ENCODE measurements at regions not wholly inside any gene's neighbourhood (a gene's known extent, or its start where the extent isn't known, plus 50 kb on each side); places are given as distances from the start of the nearest gene placed in this dataset.

DNA sequence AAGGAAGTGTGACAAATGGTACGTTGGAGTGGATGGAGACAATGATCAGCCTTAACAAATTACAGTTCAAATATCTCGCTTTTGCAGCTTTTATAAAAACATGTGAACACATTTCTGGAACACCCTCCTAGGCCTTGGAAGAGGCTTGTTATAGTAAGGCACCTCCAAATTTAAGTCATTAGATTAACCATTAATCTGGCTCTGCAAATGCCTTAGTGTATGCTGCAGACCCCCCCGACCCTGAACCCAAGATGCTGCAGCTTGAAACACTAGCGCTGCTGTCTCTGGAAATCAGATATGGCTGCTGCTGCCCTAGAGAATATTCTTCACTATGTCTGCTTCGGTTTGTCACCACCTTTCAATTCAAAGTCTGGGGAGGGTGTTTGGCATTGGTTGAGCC lies 196.4 kb downstream of the MIS18A start:
- TF ChIP-seq, protein P1, sequence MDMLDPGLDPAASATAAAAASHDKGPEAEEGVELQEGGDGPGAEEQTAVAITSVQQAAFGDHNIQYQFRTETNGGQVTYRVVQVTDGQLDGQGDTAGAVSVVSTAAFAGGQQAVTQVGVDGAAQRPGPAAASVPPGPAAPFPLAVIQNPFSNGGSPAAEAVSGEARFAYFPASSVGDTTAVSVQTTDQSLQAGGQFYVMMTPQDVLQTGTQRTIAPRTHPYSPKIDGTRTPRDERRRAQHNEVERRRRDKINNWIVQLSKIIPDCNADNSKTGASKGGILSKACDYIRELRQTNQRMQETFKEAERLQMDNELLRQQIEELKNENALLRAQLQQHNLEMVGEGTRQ (IDR thresholded peaks at IDR 0.05; ENCODE audit: low read depth, low read length): no peak
- TF ChIP-seq, protein P1 (CRISPR knock-in tag; IDR thresholded peaks at IDR 0.05; ENCODE audit: borderline replicate concordance): no peak
- no peak for TF ChIP-seq POLR2A (IDR thresholded peaks at IDR 0.05; ENCODE audit: insufficient read depth in 1 of 2, low read depth in 2 of 2, low read length in 2 of 2)
- no peak for TF ChIP-seq ZKSCAN1 (IDR thresholded peaks at IDR 0.05; ENCODE audit: low read length)
- TF ChIP-seq EZH2 (conservative IDR thresholded peaks at IDR 0.05; ENCODE audit: low read depth, low read length): no peak
- TF ChIP-seq, protein P2, sequence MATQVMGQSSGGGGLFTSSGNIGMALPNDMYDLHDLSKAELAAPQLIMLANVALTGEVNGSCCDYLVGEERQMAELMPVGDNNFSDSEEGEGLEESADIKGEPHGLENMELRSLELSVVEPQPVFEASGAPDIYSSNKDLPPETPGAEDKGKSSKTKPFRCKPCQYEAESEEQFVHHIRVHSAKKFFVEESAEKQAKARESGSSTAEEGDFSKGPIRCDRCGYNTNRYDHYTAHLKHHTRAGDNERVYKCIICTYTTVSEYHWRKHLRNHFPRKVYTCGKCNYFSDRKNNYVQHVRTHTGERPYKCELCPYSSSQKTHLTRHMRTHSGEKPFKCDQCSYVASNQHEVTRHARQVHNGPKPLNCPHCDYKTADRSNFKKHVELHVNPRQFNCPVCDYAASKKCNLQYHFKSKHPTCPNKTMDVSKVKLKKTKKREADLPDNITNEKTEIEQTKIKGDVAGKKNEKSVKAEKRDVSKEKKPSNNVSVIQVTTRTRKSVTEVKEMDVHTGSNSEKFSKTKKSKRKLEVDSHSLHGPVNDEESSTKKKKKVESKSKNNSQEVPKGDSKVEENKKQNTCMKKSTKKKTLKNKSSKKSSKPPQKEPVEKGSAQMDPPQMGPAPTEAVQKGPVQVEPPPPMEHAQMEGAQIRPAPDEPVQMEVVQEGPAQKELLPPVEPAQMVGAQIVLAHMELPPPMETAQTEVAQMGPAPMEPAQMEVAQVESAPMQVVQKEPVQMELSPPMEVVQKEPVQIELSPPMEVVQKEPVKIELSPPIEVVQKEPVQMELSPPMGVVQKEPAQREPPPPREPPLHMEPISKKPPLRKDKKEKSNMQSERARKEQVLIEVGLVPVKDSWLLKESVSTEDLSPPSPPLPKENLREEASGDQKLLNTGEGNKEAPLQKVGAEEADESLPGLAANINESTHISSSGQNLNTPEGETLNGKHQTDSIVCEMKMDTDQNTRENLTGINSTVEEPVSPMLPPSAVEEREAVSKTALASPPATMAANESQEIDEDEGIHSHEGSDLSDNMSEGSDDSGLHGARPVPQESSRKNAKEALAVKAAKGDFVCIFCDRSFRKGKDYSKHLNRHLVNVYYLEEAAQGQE (IDR thresholded peaks at IDR 0.05; ENCODE audit: borderline replicate concordance in 1 of 2, low read depth in 1 of 2, low read length in 2 of 2): no peak
- no peak for TF ChIP-seq STAT5B (CRISPR knock-in tag; IDR thresholded peaks at IDR 0.05)
- TF ChIP-seq ZNF687 (CRISPR knock-in tag; IDR thresholded peaks at IDR 0.05): no peak
- TF ChIP-seq ZFX (CRISPR knock-in tag; IDR thresholded peaks at IDR 0.05; ENCODE audit: low read depth): no peak
- TF ChIP-seq, protein P3, sequence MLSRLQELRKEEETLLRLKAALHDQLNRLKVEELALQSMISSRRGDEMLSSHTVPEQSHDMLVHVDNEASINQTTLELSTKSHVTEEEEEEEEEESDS (CRISPR knock-in tag; IDR thresholded peaks at IDR 0.05; ENCODE audit: borderline replicate concordance): no peak
- TF ChIP-seq ELF4 (CRISPR knock-in tag; IDR thresholded peaks at IDR 0.05; ENCODE audit: borderline replicate concordance): no peak
- TF ChIP-seq EED (CRISPR knock-in tag; IDR thresholded peaks at IDR 0.05): no peak
- TF ChIP-seq NR2C2 (CRISPR knock-in tag; IDR thresholded peaks at IDR 0.05; ENCODE audit: borderline replicate concordance): no peak
- no peak for TF ChIP-seq ZNF496 (CRISPR knock-in tag; IDR thresholded peaks at IDR 0.05; ENCODE audit: insufficient replicate concordance)
